IMR-90 (cell line): ENCODE measurements at regions not wholly inside any gene's neighbourhood (a gene's known extent, or its start where the extent isn't known, plus 50 kb on each side); places are given as distances from the start of the nearest gene placed in this dataset.

ENCODE experiments used
- ATAC-seq: fragments of 200-7000 bp; cut with Tn5 transposase; 2 replicates; pipeline ENCODE4 v1.9.1; 2020; ENCODE audit warnings: low read depth, mild to moderate bottlenecking, moderate library complexity
- BruUV-seq: library from RNA; stranded (reverse); fragments of 400-500 nt; replicated peaks from 2 replicates; lab custom pipeline; 2021; lab: Mats Ljungman, UMichigan
- CTCF ChIA-PET: fragments of 300-600 bp; formaldehyde crosslinking; extraction: SDS; loops from one replicate; lab custom pipeline; 2021; ENCODE audit warnings: antibody characterized with exemption; lab: Yijun Ruan, JAX
- POLR2A ChIA-PET: fragments of 300-600 bp; sonication (Branson Sonifier 250); formaldehyde crosslinking; loops from one replicate; lab custom pipeline; 2022; ENCODE audit warnings: antibody characterized with exemption; ENCODE audit not compliant: unreplicated experiment; lab: Charles Lee
- DNase-seq: peaks from one replicate; pipeline ENCODE4 v3.0.0; 2013
- H2AFZ ChIP-seq: replicated peaks from 2 replicates; pipeline ENCODE3; 2013; ENCODE audit warnings: low read length, mild to moderate bottlenecking; ENCODE audit not compliant: poor library complexity
- H2AK5ac ChIP-seq: 2 replicates; pipeline ENCODE4 v1.6.1; 2013; ENCODE audit warnings: low read depth, low read length, inconsistent platforms
- H2AK9ac ChIP-seq: replicated peaks from 2 replicates; pipeline ENCODE3; 2013; ENCODE audit warnings: mild to moderate bottlenecking, low read depth, low read length, moderate library complexity; ENCODE audit not compliant: poor library complexity
- H2BK120ac ChIP-seq: 2 replicates; pipeline ENCODE4 v1.6.1; 2013; ENCODE audit warnings: low read depth, low read length, inconsistent platforms
- H2BK15ac ChIP-seq: 3 replicates; pipeline ENCODE4 v1.6.1; 2013; ENCODE audit warnings: low read depth, low read length, inconsistent platforms
- H2BK20ac ChIP-seq: 2 replicates; pipeline ENCODE4 v1.6.1; 2013; ENCODE audit warnings: low read depth, mild to moderate bottlenecking, inconsistent platforms, low read length, moderate library complexity
- H2BK5ac ChIP-seq: 2 replicates; pipeline ENCODE4 v1.6.1; 2013; ENCODE audit warnings: mild to moderate bottlenecking, low read depth, low read length, inconsistent platforms; ENCODE audit not compliant: poor library complexity, severe bottlenecking
- H3K14ac ChIP-seq: replicated peaks from 2 replicates; pipeline ENCODE4 v1.6.1; 2013; ENCODE audit warnings: low read depth, low read length, inconsistent platforms
- H3K18ac ChIP-seq: 2 replicates; pipeline ENCODE4 v1.6.1; 2013; ENCODE audit warnings: low read depth, low read length, control low read depth
- H3K23ac ChIP-seq: 2 replicates; pipeline ENCODE4 v1.6.1; 2013; ENCODE audit warnings: low read depth, low read length, inconsistent platforms
- H3K27ac ChIP-seq: 2 replicates; pipeline ENCODE4 v1.5.1; 2013; ENCODE audit warnings: mild to moderate bottlenecking, control low read depth, low read length; ENCODE audit not compliant: insufficient read depth
- H3K27me3 ChIP-seq: 2 replicates; pipeline ENCODE4 v1.6.1; 2013; ENCODE audit warnings: low read length; ENCODE audit not compliant: control insufficient read depth, insufficient read depth
- H3K36me3 ChIP-seq: 2 replicates; pipeline ENCODE4 v1.6.1; 2013; ENCODE audit warnings: low read length, mixed read lengths; ENCODE audit not compliant: control insufficient read depth, insufficient read depth
- H3K4ac ChIP-seq: 2 replicates; pipeline ENCODE4 v1.6.1; 2013; ENCODE audit warnings: low read depth, low read length, inconsistent platforms
- H3K4me1 ChIP-seq: 2 replicates; pipeline ENCODE4 v1.6.1; 2013; ENCODE audit warnings: low read length, mixed read lengths; ENCODE audit not compliant: control insufficient read depth, insufficient read depth
- H3K4me2 ChIP-seq: 2 replicates; pipeline ENCODE4 v1.6.1; 2013; ENCODE audit warnings: low read depth, mild to moderate bottlenecking, control low read depth, low read length, moderate library complexity
- H3K4me3 ChIP-seq: 2 replicates; pipeline ENCODE4 v1.5.1; 2013; ENCODE audit warnings: low read depth, mild to moderate bottlenecking, control low read depth, low read length, moderate library complexity; ENCODE audit not compliant: insufficient read depth
- H3K56ac ChIP-seq: 2 replicates; pipeline ENCODE4 v1.6.1; 2013; ENCODE audit warnings: low read length, inconsistent platforms; ENCODE audit not compliant: insufficient read depth; ENCODE audit errors: extremely low read depth
- H3K79me1 ChIP-seq, 2 experiments: 2 replicates each; pipeline ENCODE4 v1.6.1; 2013; ENCODE audit warnings: low read length in 2 of 2, inconsistent platforms in 1 of 2, low read depth in 1 of 2
- H3K9ac ChIP-seq: 2 replicates; pipeline ENCODE4 v1.6.1; 2013; ENCODE audit warnings: low read depth, low read length, control low read depth
- H3K9me1 ChIP-seq: 2 replicates; pipeline ENCODE4 v1.6.1; 2013; ENCODE audit warnings: low read length, inconsistent platforms; ENCODE audit not compliant: insufficient read depth
- H3K9me3 ChIP-seq: 2 replicates; pipeline ENCODE4 v1.6.1; 2013; ENCODE audit warnings: low read length; ENCODE audit not compliant: control insufficient read depth, insufficient read depth
- H4K20me1 ChIP-seq: 2 replicates; pipeline ENCODE4 v1.6.1; 2013; ENCODE audit warnings: low read length, inconsistent platforms; ENCODE audit not compliant: insufficient read depth
- H4K5ac ChIP-seq: 2 replicates; pipeline ENCODE4 v1.6.1; 2013; ENCODE audit warnings: mild to moderate bottlenecking, low read depth, low read length, control low read depth
- H4K8ac ChIP-seq, 2 experiments: 2 replicates each; pipeline ENCODE4 v1.6.1; 2013; ENCODE audit warnings: low read depth in 2 of 2, low read length in 2 of 2, control low read depth in 1 of 2, inconsistent platforms in 1 of 2
- H4K91ac ChIP-seq: 2 replicates; pipeline ENCODE4 v1.6.1; 2013; ENCODE audit warnings: low read depth, low read length, inconsistent platforms; ENCODE audit not compliant: insufficient read depth
- BHLHE40 ChIP-seq: fragments of 150-350 bp; IDR thresholded peaks from 2 replicates; pipeline ENCODE4 v1.6.1; 2016; ENCODE audit warnings: mild to moderate bottlenecking, low read depth, low read length
- CHD1 ChIP-seq: IDR thresholded peaks from 2 replicates; pipeline ENCODE4 v1.6.1; 2012; ENCODE audit warnings: low read depth, low read length, improper control_type of control experiment
- CTCF ChIP-seq: conservative IDR thresholded peaks from 2 replicates; pipeline ENCODE4 v1.5.1; 2012; ENCODE audit warnings: mild to moderate bottlenecking, low read depth, low read length, improper control_type of control experiment
- ELK1 ChIP-seq: fragments of 150-350 bp; IDR thresholded peaks from 2 replicates; pipeline ENCODE4 v1.6.1; 2016; ENCODE audit warnings: low read depth, mild to moderate bottlenecking, low read length, moderate library complexity, borderline replicate concordance
- MAFK ChIP-seq: IDR thresholded peaks from 2 replicates; pipeline ENCODE4 v1.6.1; 2012; ENCODE audit warnings: low read depth, low read length, improper control_type of control experiment
- MAZ ChIP-seq: IDR thresholded peaks from 2 replicates; pipeline ENCODE4 v1.6.1; 2012; ENCODE audit warnings: low read depth, mild to moderate bottlenecking, low read length, improper control_type of control experiment, moderate library complexity, borderline replicate concordance
- MXI1 ChIP-seq: IDR thresholded peaks from 2 replicates; pipeline ENCODE4 v1.6.1; 2012; ENCODE audit warnings: low read depth, mild to moderate bottlenecking, low read length, moderate library complexity, borderline replicate concordance
- NFE2L2 ChIP-seq: fragments of 150-350 bp; IDR thresholded peaks from 2 replicates; pipeline ENCODE4 v1.6.1; 2016; ENCODE audit warnings: low read depth, mild to moderate bottlenecking, low read length
- POLR2A ChIP-seq: IDR thresholded peaks from 2 replicates; pipeline ENCODE4 v1.6.1; 2012; ENCODE audit warnings: mild to moderate bottlenecking, low read depth, low read length
- RAD21 ChIP-seq: IDR thresholded peaks from 2 replicates; pipeline ENCODE4 v1.6.1; 2012; ENCODE audit warnings: low read length, improper control_type of control experiment
- SMC3 ChIP-seq: fragments of 150-350 bp; IDR thresholded peaks from 2 replicates; pipeline ENCODE4 v1.6.1; 2016; ENCODE audit warnings: low read depth, mild to moderate bottlenecking, antibody characterized with exemption, low read length, moderate library complexity
- WGBS, 2 experiments: methylation state at CpG; one replicate each; pipeline versions ENCODE4 v1.1.5 to v1.1.7; 2013; ENCODE audit warnings: missing lambda C conversion rate in 2 of 2; ENCODE audit not compliant: insufficient read length in 1 of 2; ENCODE audit errors: extremely low coverage in 2 of 2; 5-methylcytosine and 5-hydroxymethylcytosine counted together
- dilution Hi-C: fragments of 300-500 bp; cut with HindIII; formaldehyde crosslinking; loops from one replicate; pipeline ENCODE4 v1.14.3; 2018; ENCODE audit warnings: low sequenced_read_pairs; ENCODE audit not compliant: unreplicated experiment
- in situ Hi-C: fragments of 300-500 bp; cut with MboI; formaldehyde crosslinking; loops from 3 replicates; pipeline ENCODE4 v1.14.3; 2019; ENCODE audit warnings: low sequenced_read_pairs, inconsistent platforms, mixed read lengths
- intact Hi-C: fragments of 100-400 bp; cut with micrococcal nuclease; formaldehyde crosslinking; loops from 2 replicates; pipeline ENCODE4 v1.10.0; 2022

- Histone ChIP-seq H2AK9ac (no peak overlapping the region), H3K9me1 (no peaks in the 10 kb centered on the region), H3K14ac (no peak overlapping the region), H3K9me3 (no peaks in the 10 kb centered on the region), H3K9ac (no peak overlapping the region), H3K56ac (no peak overlapping the region), H4K5ac (no peak overlapping the region), H3K18ac (no peak overlapping the region), H2BK5ac (no peak overlapping the region), H2AFZ (no peak overlapping the region), H3K4me2 (no peak overlapping the region), H4K8ac (no peak overlapping the region), H3K4me1 (no peaks in the 10 kb centered on the region), H2AK5ac (no peak overlapping the region), H4K20me1 (no peaks in the 10 kb centered on the region), H3K36me3 (no peaks in the 10 kb centered on the region), H3K27ac (no peak overlapping the region), H3K79me1 (no peaks in the 10 kb centered on the region), H3K23ac (no peak overlapping the region), H2BK15ac (no peak overlapping the region), H3K4ac (no peak overlapping the region), H3K27me3 (no peaks in the 10 kb centered on the region; the same call in 1 of the 2 replicates), H2BK120ac (no peak overlapping the region), H4K91ac (no peak overlapping the region), H2BK20ac (no peak overlapping the region), H3K4me3 (no peak overlapping the region)
- TF ChIP-seq MXI1 (no peak), POLR2A (no peak), CTCF (no peak), RAD21 (no peak), ELK1 (no peak), MAZ (no peak), MAFK (no peak), NFE2L2 (no peak), SMC3 (no peak), BHLHE40 (no peak), CHD1 (no peak)
- in situ Hi-C loops, result no loop called here
- ATAC-seq (no peak), DNase-seq (no peak)
- 53% methylated on average over 11 of the region's 24 CpGs; no CpG with 5 or more reads in 1 of the 2 experiments for WGBS, 2 experiments
- no TSS peak for BruUV-seq
- CTCF ChIA-PET, result no interaction called here
- dilution Hi-C loops, result no loop called here
- intact Hi-C loops, result no loop called here
- POLR2A ChIA-PET, result no interaction called here
Observed at GRCh38 chr17:79427621-79428539, 183.0 kb downstream of the RBFOX3 start.
